Activated T-cell treated with anti-CD3 and anti-CD28 coated beads, Interleukin-2, amount 50 U/mL, for 24 hours (primary cell): ENCODE measurements at regions not wholly inside any gene's neighbourhood (a gene's known extent, or its start where the extent isn't known, plus 50 kb on each side); places are given as distances from the start of the nearest gene placed in this dataset.
"Not testable (repeated sequence)": the region's sequence is repeated elsewhere in the genome, so short reads cannot be mapped to it uniquely, and the experiment has no call there.

Source experiments
- DNase-seq: peaks from one replicate; pipeline ENCODE4 v3.0.0-alpha.2; 2020
- H3K27ac Mint-ChIP-seq: 2 replicates; pipeline ENCODE4 v1.8.0; 2020; ENCODE audit warnings: mild to moderate bottlenecking, mixed read lengths
- H3K27me3 Mint-ChIP-seq: 2 replicates; pipeline ENCODE4 v1.8.0; 2020; ENCODE audit warnings: mixed read lengths
- H3K36me3 Mint-ChIP-seq: 2 replicates; pipeline ENCODE4 v1.8.0; 2020; ENCODE audit warnings: low read depth, mixed read lengths
- H3K4me1 Mint-ChIP-seq: 2 replicates; pipeline ENCODE4 v1.8.0; 2020; ENCODE audit warnings: low read depth, mixed read lengths
- H3K4me3 Mint-ChIP-seq: 2 replicates; pipeline ENCODE4 v1.8.0; 2020; ENCODE audit warnings: mild to moderate bottlenecking, moderate library complexity, mixed read lengths
- H3K9me3 Mint-ChIP-seq: 2 replicates; pipeline ENCODE4 v1.8.0; 2020; ENCODE audit warnings: mixed read lengths

GRCh38 chr5:99398976-99399375, 470.2 kb upstream of the CHD1 start:
- H3K9me3 Mint-ChIP-seq, result peaks cover 9% of the 10 kb centered on the region
- H3K4me3 Mint-ChIP-seq, result no peak overlapping the region
- H3K36me3 Mint-ChIP-seq, result no peaks in the 10 kb centered on the region
- H3K27ac Mint-ChIP-seq, result no peak overlapping the region
- no peaks in the 10 kb centered on the region for H3K27me3 Mint-ChIP-seq
- no peaks in the 10 kb centered on the region for H3K4me1 Mint-ChIP-seq
- DNase-seq, result no peak

- no peaks in the 10 kb centered on the region for H3K4me1 Mint-ChIP-seq
- peaks cover 12% of the 10 kb centered on the region for H3K9me3 Mint-ChIP-seq
- H3K27ac Mint-ChIP-seq, result no peak overlapping the region
- no peaks in the 10 kb centered on the region for H3K36me3 Mint-ChIP-seq
- no peaks in the 10 kb centered on the region for H3K27me3 Mint-ChIP-seq
- H3K4me3 Mint-ChIP-seq, result no peak overlapping the region
- DNase-seq, result no peak
Observed at GRCh38 chr5:99386406-99387077, 457.7 kb upstream of the CHD1 start.

- H3K27ac Mint-ChIP-seq, result no peak overlapping the region
- no peaks in the 10 kb centered on the region for H3K4me1 Mint-ChIP-seq
- H3K9me3 Mint-ChIP-seq, result peaks cover 12% of the 10 kb centered on the region
- no peak overlapping the region for H3K4me3 Mint-ChIP-seq
- H3K27me3 Mint-ChIP-seq, result no peaks in the 10 kb centered on the region
- no peaks in the 10 kb centered on the region for H3K36me3 Mint-ChIP-seq
- DNase-seq, result no peak
Observed at GRCh38 chr5:99379187-99379586, 450.4 kb upstream of the CHD1 start.

- Mint-ChIP-seq H3K36me3 (no peaks in the 10 kb centered on the region), H3K27me3 (no peaks in the 10 kb centered on the region), H3K9me3 (peaks cover 7% of the 10 kb centered on the region), H3K4me1 (no peaks in the 10 kb centered on the region), H3K4me3 (no peak overlapping the region), H3K27ac (no peak overlapping the region)
- DNase-seq, result no peak
Observed at GRCh38 chr5:99378443-99378842, 449.6 kb upstream of the CHD1 start.

GRCh38 chr5:99369797-99370593, 441.2 kb upstream of the CHD1 start:
- Mint-ChIP-seq H3K27ac (no peak overlapping the region), H3K9me3 (peaks cover 2% of the 10 kb centered on the region), H3K4me3 (no peak overlapping the region), H3K36me3 (no peaks in the 10 kb centered on the region), H3K4me1 (no peaks in the 10 kb centered on the region), H3K27me3 (no peaks in the 10 kb centered on the region)
- no peak for DNase-seq

GRCh38 chr5:99368726-99369125, 439.9 kb upstream of the CHD1 start:
- Mint-ChIP-seq H3K27ac (no peak overlapping the region), H3K9me3 (peaks cover 2% of the 10 kb centered on the region), H3K36me3 (no peaks in the 10 kb centered on the region), H3K4me1 (no peaks in the 10 kb centered on the region), H3K4me3 (no peak overlapping the region), H3K27me3 (no peaks in the 10 kb centered on the region)
- no peak for DNase-seq

GRCh38 chr5:99355881-99356280, 427.1 kb upstream of the CHD1 start:
- DNase-seq, result no peak
- H3K27me3 Mint-ChIP-seq, result no peaks in the 10 kb centered on the region

GRCh38 chr5:99349787-99350186, 421.0 kb upstream of the CHD1 start:
- H3K4me3 Mint-ChIP-seq, result no peak overlapping the region
- DNase-seq, result no peak
- no peak overlapping the region for H3K27ac Mint-ChIP-seq
- peaks cover 7% of the 10 kb centered on the region for H3K9me3 Mint-ChIP-seq
- H3K27me3 Mint-ChIP-seq, result no peaks in the 10 kb centered on the region
- H3K4me1 Mint-ChIP-seq, result no peaks in the 10 kb centered on the region
- no peaks in the 10 kb centered on the region for H3K36me3 Mint-ChIP-seq

More at GRCh38 chr5:99355881-99356280, 427.1 kb upstream of the CHD1 start:
- Mint-ChIP-seq H3K27ac (no peak overlapping the region), H3K4me3 (no peak overlapping the region), H3K9me3 (peaks cover 10% of the 10 kb centered on the region), H3K4me1 (no peaks in the 10 kb centered on the region), H3K36me3 (no peaks in the 10 kb centered on the region)

GRCh38 chr5:99348597-99348996, 419.8 kb upstream of the CHD1 start:
- Mint-ChIP-seq H3K36me3 (no peaks in the 10 kb centered on the region), H3K9me3 (peaks cover 4% of the 10 kb centered on the region), H3K4me1 (no peaks in the 10 kb centered on the region), H3K27ac (no peak overlapping the region), H3K4me3 (no peak overlapping the region), H3K27me3 (no peaks in the 10 kb centered on the region)
- DNase-seq, result no peak

GRCh38 chr5:99339758-99340157, 411.0 kb upstream of the CHD1 start:
- H3K9me3 Mint-ChIP-seq, result peaks cover 17% of the 10 kb centered on the region
- not testable (repeated sequence) for H3K4me1 Mint-ChIP-seq, H3K27me3 Mint-ChIP-seq, DNase-seq, H3K4me3 Mint-ChIP-seq, H3K36me3 Mint-ChIP-seq, H3K27ac Mint-ChIP-seq

- Mint-ChIP-seq H3K4me1 (no peaks in the 10 kb centered on the region), H3K27me3 (no peaks in the 10 kb centered on the region), H3K9me3 (peaks cover 17% of the 10 kb centered on the region), H3K27ac (no peak overlapping the region), H3K36me3 (no peaks in the 10 kb centered on the region), H3K4me3 (no peak overlapping the region)
- no peak for DNase-seq
Observed at GRCh38 chr5:99334936-99335335, 406.1 kb upstream of the CHD1 start.

GRCh38 chr5:99331061-99331460, 402.3 kb upstream of the CHD1 start:
- Mint-ChIP-seq H3K27me3 (no peaks in the 10 kb centered on the region), H3K4me1 (no peaks in the 10 kb centered on the region), H3K9me3 (peaks cover 8% of the 10 kb centered on the region), H3K36me3 (no peaks in the 10 kb centered on the region), H3K27ac (no peak overlapping the region), H3K4me3 (no peak overlapping the region)
- DNase-seq, result no peak

GRCh38 chr5:99320436-99320835, 391.6 kb upstream of the CHD1 start:
- no peak for DNase-seq
- no peaks in the 10 kb centered on the region for H3K27me3 Mint-ChIP-seq
- H3K4me1 Mint-ChIP-seq, result no peaks in the 10 kb centered on the region
- H3K36me3 Mint-ChIP-seq, result no peaks in the 10 kb centered on the region
- H3K27ac Mint-ChIP-seq, result no peak overlapping the region
- peaks cover 3% of the 10 kb centered on the region for H3K9me3 Mint-ChIP-seq
- no peak overlapping the region for H3K4me3 Mint-ChIP-seq

- Mint-ChIP-seq H3K36me3 (no peaks in the 10 kb centered on the region), H3K4me3 (no peak overlapping the region), H3K27ac (no peak overlapping the region)
Observed at GRCh38 chr5:99317136-99317535, 388.3 kb upstream of the CHD1 start.

GRCh38 chr5:99316484-99316883, 387.7 kb upstream of the CHD1 start:
- Mint-ChIP-seq H3K27ac (no peak overlapping the region), H3K4me1 (no peaks in the 10 kb centered on the region), H3K36me3 (no peaks in the 10 kb centered on the region), H3K27me3 (no peaks in the 10 kb centered on the region), H3K9me3 (peaks cover 3% of the 10 kb centered on the region), H3K4me3 (no peak overlapping the region)
- no peak for DNase-seq

More at GRCh38 chr5:99317136-99317535, 388.3 kb upstream of the CHD1 start:
- H3K4me1 Mint-ChIP-seq, result no peaks in the 10 kb centered on the region
- H3K9me3 Mint-ChIP-seq, result peaks cover 3% of the 10 kb centered on the region
- DNase-seq, result no peak
- H3K27me3 Mint-ChIP-seq, result no peaks in the 10 kb centered on the region
